Ishikawa (cell line): ENCODE measurements at regions not wholly inside any gene's neighbourhood (a gene's known extent, or its start where the extent isn't known, plus 50 kb on each side); places are given as distances from the start of the nearest gene placed in this dataset.

ENCODE experiments used
- CEBPB ChIP-seq: IDR thresholded peaks from 2 replicates; pipeline ENCODE4 v1.6.1; 2012
- CREB1 ChIP-seq: IDR thresholded peaks from 2 replicates; pipeline ENCODE4 v1.6.1; 2012; ENCODE audit warnings: low read depth
- EGR1 ChIP-seq: IDR thresholded peaks from 2 replicates; pipeline ENCODE4 v1.6.1; 2012
- EP300 ChIP-seq: IDR thresholded peaks from 2 replicates; pipeline ENCODE4 v1.6.1; 2012; ENCODE audit warnings: borderline replicate concordance
- FOXM1 ChIP-seq: IDR thresholded peaks from 2 replicates; pipeline ENCODE4 v1.6.1; 2012; ENCODE audit warnings: low read depth, borderline replicate concordance
- MAX ChIP-seq: IDR thresholded peaks from 2 replicates; pipeline ENCODE4 v1.6.1; 2012
- NFIC ChIP-seq: IDR thresholded peaks from 2 replicates; pipeline ENCODE4 v1.6.1; 2012
- RAD21 ChIP-seq: IDR thresholded peaks from 2 replicates; pipeline ENCODE4 v1.6.1; 2012; ENCODE audit warnings: low read depth
- REST ChIP-seq: IDR thresholded peaks from 2 replicates; pipeline ENCODE4 v1.6.1; 2012; ENCODE audit warnings: low read depth, mild to moderate bottlenecking
- TAF1 ChIP-seq: IDR thresholded peaks from 2 replicates; pipeline ENCODE4 v1.6.1; 2012; ENCODE audit warnings: low read depth, mild to moderate bottlenecking
- TCF12 ChIP-seq: IDR thresholded peaks from 2 replicates; pipeline ENCODE4 v1.6.1; 2012; ENCODE audit warnings: low read depth
- TEAD4 ChIP-seq: IDR thresholded peaks from 2 replicates; pipeline ENCODE4 v1.6.1; 2012
- USF1 ChIP-seq: IDR thresholded peaks from 2 replicates; pipeline ENCODE4 v1.6.1; 2012
- YY1 ChIP-seq: IDR thresholded peaks from 2 replicates; pipeline ENCODE4 v1.6.1; 2012; ENCODE audit warnings: low read depth
- ZBTB7A ChIP-seq: IDR thresholded peaks from 2 replicates; pipeline ENCODE4 v1.6.1; 2012; ENCODE audit warnings: low read depth

- no peak for TF ChIP-seq TAF1
Measured at GRCh38 chr12:30044206-30044605, 260.5 kb upstream of the TMTC1 start.

GRCh38 chr12:30043151-30043847 lies 259.6 kb upstream of the TMTC1 start:
- no peak for TF ChIP-seq TEAD4
- no peak for TF ChIP-seq CEBPB
- TF ChIP-seq CREB1, result no peak
- no peak for TF ChIP-seq FOXM1
- no peak for TF ChIP-seq TCF12
- TF ChIP-seq YY1, result no peak

GRCh38 chr12:30041096-30041495 lies 257.4 kb upstream of the TMTC1 start:
- TF ChIP-seq NFIC, result no peak
- no peak for TF ChIP-seq TCF12
- no peak for TF ChIP-seq REST
- TF ChIP-seq ZBTB7A, result no peak
- TF ChIP-seq CEBPB, result no peak
- TF ChIP-seq EGR1, result no peak
- no peak for TF ChIP-seq EP300
- TF ChIP-seq TEAD4, result no peak
- no peak for TF ChIP-seq RAD21
- no peak for TF ChIP-seq YY1
- TF ChIP-seq USF1, result no peak
- no peak for TF ChIP-seq TAF1
- no peak for TF ChIP-seq CREB1
- no peak for TF ChIP-seq FOXM1
- no peak for TF ChIP-seq MAX

GRCh38 chr12:30030693-30031374 lies 247.1 kb upstream of the TMTC1 start:
- TF ChIP-seq TCF12 (no peak), CREB1 (no peak), MAX (no peak), YY1 (no peak), NFIC (no peak), RAD21 (no peak), EP300 (no peak)

- TF ChIP-seq EP300, result peak; percentile 20; the same call in 1 of the 2 replicates
- TF ChIP-seq CEBPB, result no peak
- TF ChIP-seq TAF1, result no peak
- no peak for TF ChIP-seq RAD21
- no peak for TF ChIP-seq CREB1
- TF ChIP-seq ZBTB7A, result no peak
- no peak for TF ChIP-seq USF1
- no peak for TF ChIP-seq NFIC
- no peak for TF ChIP-seq FOXM1
- TF ChIP-seq TEAD4, result peak; percentile 63
- TF ChIP-seq TCF12, result peak; percentile 25; the same call in 1 of the 2 replicates
Measured at GRCh38 chr12:30026621-30027234, 243.0 kb upstream of the TMTC1 start.

GRCh38 chr12:30025317-30025716 lies 241.6 kb upstream of the TMTC1 start:
- TF ChIP-seq NFIC (no peak), CEBPB (no peak), REST (no peak), YY1 (no peak), FOXM1 (no peak), USF1 (no peak), ZBTB7A (no peak), CREB1 (no peak), EGR1 (no peak), MAX (no peak), TAF1 (no peak), TEAD4 (no peak), EP300 (no peak), RAD21 (no peak), TCF12 (no peak)
